ENCODE measurements at regions not wholly inside any gene's neighbourhood (a gene's known extent, or its start where the extent isn't known, plus 50 kb on each side); places are given as distances from the start of the nearest gene placed in this dataset.

GRCh38 chr2:71910277-71910676 is 237.4 kb downstream of the CYP26B1 start:
- no peak for DNase-seq

DNA sequence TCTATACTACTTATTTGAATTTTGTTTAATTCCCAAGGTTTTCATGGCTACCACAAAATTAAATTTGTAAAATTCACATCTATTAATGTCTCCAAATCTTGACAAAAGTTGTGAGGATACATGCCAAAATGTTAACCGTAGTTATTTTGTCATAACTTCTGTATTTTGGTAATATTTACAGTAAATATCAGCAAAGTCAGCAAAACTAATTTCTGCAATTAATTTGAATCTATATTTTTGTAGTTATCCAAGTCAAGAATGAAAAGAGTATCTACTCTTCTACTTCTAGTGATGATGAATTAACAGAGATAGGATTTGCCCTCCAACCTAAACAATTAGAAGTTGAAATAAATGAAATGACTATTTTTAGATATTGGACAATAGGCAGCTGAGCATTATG is 238.9 kb downstream of the CYP26B1 start:
- DNase-seq: no peak

- no peak for DNase-seq
These were observed 240.2 kb downstream of the CYP26B1 start for GRCh38 chr2:71907503-71907902.

DNA sequence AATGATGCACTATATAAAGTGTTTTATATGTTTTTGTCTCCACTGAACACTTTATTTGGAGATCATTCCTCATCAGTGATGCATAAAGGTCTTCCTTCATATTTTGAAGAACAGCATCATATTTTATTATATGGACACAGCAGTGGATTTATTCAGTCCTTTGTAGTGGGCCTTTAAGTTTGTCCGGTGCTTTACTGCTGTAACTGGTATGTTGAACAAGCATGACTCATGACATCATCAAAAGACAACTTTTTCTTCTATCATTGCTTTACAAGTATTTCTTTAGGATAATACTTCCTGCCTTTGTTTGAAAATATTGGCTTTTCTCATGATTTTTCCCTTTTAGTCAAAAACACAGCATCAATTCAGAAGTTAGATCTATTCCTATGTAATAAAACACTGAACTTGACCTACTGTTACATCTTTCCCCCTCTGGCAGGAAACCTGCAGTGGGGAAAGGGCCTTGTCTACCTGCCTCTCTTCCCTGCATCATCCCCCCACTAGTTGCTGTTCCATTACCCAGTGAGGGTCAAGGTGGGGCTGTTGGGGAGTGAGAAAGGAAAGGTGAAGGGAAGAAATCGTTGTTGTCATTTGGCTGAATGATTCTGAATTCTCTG is 241.2 kb downstream of the CYP26B1 start:
- no peak for DNase-seq

- DNase-seq: no peak
These were observed 242.5 kb downstream of the CYP26B1 start for GRCh38 chr2:71905205-71905604.

DNA sequence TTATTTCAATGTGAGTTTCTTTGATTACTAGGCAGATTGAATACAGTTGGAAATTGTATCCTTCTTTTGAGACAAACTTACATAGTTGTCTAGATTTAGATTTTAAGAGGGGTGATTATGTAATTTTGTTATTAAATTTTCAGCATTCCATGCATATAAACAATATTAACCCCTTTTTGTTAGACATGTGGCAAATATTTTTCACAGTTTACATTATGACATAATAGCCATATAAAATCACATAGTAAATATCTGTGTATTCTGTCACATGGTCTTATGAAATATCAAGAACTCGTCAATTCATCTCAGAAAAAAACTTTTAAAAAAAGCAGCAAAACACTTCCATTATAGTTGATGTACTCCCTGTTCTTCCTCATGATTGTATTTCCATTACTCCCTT is 243.8 kb downstream of the CYP26B1 start:
- no peak for DNase-seq

DNA sequence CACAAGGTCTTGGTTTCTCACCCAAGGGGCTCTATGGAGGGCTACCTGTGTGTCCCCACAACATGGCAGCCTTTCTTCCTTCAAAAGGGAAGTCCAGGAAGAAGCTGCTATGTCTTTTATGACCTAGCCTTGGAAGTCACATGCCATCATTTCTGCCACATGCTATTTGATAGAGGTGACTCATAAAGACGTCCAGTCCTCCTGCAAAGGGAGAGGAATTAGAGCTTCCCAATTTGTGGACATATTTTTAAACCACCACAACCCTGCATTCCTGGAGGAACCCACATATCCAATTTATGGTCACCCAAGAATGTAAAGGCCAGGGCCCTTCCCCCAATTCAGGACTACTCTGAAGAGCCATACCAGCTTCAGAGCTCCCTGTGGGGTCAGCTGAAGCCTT is 246.2 kb downstream of the CYP26B1 start:
- DNase-seq: no peak

- DNase-seq: no peak
These were observed 248.6 kb downstream of the CYP26B1 start for GRCh38 chr2:71898851-71899681.

GRCh38 chr2:71898375-71898774 is 249.3 kb downstream of the CYP26B1 start:
- DNase-seq: no peak

DNA sequence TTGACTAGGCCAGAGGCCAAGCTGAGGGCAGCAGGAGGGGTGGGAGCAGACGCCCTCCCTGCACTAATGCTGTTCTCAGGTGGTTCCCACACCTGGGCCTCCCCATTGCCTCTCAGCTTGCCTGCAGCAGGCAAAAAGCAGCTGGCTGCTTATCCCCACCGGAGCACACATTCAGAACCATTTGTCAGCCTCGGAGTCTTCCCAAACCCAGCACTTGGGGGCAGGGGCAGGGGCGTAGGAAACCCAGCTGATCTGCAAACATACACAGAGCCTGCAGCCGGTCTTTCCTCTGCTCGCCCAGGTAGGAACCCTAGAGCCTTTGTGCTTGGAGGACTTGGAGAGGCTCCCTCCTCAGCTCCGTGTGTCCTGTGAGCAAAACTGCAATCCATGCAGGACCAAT is 249.8 kb downstream of the CYP26B1 start:
- no peak for DNase-seq

DNA sequence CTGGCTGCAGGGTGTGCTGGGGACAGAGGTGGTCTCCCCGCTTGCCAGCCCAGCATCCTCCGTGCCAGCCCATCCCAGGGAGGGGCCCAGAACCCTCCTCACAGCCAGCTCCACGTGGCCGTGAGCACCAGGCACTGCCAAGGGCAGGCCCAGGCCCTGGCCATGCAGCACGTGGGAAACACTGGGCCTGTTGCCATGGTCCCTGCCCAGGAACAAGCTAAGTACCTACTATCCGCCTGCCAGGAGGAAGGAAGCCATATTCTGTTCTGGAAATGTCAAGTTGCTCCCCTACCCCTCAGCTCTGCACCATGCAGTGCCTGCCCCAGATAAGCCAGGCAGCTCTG is 250.6 kb downstream of the CYP26B1 start:
- DNase-seq: no peak

DNA sequence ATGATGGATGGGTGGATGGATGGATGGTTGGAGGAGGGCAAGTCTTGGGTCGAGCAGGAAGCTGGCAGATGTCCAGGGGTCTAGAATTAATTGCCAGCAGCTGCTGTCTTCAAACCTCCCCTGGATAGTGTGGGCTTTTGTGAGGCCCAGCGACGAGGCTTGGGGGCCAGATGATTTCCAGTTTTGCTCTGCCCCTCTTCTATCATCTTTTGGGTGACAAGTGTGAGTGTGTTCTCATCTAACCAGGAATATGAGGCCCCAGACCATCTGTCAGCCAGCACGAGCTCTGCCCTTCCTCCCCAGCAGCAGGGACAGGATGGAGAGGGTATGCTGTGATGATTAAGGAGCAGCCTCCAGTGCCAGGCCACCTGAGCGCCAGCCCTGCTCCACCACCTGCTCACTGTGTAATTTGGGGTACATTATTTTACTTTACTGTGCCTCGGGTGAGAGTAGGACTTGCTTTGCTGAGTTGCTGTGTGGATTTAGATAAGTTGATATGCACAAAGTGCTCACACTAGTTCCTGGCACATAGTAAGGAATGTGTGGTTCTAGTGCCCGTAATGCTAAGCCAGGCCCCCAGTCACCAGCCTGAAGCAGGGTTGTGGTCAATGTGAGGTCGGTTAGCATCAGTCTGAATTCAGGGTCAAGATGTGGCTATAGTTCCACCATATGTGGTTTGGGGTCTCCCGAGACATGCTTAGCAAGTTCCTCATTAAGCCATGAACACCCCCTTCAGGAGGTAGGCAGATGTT is 251.1 kb downstream of the CYP26B1 start:
- no peak for DNase-seq

DNA sequence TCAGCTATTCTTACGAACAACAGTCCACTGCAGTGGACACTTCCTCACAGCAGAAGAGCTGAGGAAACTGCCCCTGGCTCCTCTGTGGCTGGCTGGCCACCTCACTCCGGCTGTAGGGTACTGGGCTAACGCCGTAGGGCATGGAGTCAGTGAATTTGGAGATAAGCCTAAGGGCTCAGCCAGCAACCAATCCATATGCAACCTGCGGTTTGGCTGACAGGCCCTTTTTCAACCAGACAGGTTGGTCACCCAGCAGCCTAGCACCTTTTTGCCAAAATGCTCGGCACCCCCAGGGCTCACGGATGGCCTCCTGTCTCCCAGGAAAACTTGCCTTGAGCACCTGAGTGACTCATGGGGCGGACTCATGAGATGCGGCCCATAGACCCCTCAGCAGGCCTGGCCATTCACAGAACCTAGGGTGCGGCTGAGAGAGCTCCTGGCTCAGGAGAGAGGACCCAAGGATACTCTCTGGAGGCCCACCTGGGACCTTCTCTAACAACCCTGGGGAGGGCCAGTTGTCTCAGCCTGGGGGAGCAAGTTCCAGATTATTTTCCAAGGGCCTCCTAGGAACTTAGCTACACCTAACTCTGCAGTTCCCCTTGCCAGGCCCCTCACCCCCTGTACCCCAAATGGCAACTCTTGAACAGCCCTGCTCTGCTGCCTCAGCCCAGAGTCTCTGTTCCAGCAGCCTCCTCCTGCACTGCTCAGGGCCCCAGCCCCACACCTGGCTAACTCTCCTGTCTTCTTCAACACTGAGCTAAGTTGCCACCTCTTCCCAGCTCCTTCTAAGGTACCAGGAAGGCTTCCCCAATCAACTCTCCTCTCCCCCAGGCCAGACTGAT is 252.1 kb downstream of the CYP26B1 start:
- DNase-seq: no peak

- no peak for DNase-seq
These were observed 253.4 kb downstream of the CYP26B1 start for GRCh38 chr2:71894261-71894660.

DNA sequence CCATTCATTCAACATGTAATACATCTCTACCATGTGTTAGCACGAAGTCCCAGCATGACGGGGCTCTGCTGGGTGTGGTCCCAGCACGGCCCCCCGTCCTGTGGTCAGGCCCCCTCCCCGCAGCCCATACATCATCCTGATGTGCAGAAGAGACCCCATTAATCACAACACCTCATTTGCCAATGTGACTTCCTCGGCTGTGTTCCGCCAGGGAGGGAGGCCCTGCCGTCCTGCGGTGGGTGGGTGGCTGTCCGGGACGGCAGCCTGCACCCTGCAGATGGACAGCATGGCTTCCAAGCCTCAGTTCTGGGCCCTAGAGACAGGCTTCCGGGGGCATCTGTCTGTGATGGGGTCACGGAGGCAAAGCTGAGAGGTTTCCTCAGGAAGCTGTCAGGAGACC is 254.0 kb downstream of the CYP26B1 start:
- no peak for DNase-seq

GRCh38 chr2:71892896-71893295 is 254.8 kb downstream of the CYP26B1 start:
- DNase-seq: no peak

- DNase-seq: no peak
These were observed 255.3 kb downstream of the CYP26B1 start for GRCh38 chr2:71892423-71892730.

DNA sequence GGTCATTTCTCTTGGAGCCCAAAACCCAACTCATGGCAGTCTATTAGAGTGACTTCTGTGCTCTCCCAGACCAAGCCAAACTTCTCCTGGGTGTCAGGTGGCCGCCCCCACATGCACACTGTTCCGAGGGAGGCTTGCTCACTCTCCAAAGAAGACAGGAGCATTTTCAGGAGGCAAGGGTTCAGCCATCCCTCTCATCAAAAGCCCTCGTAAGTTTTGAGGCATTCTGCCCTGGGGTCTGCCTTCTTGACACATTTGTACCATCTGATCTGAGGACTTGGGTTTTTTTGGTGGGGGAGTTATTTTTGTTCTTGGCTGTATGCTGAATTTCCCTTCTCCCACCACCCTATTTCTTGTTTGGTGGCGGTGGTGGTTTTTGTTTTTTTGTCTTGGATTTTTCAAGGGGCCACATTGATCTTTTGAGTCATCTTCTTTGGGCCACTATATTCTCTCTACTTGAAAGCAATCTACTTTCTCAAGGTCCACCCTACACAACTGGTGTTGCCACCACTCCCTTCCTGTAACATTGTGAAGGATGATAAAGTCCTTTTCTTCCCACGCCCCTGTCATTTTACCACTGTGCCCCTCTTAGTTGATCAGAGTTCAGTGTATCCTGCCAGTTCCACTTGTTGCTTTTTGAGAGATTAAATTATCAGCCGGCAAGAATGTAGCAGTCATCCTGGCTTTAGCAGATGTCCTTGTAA is 255.8 kb downstream of the CYP26B1 start:
- DNase-seq: no peak

DNA sequence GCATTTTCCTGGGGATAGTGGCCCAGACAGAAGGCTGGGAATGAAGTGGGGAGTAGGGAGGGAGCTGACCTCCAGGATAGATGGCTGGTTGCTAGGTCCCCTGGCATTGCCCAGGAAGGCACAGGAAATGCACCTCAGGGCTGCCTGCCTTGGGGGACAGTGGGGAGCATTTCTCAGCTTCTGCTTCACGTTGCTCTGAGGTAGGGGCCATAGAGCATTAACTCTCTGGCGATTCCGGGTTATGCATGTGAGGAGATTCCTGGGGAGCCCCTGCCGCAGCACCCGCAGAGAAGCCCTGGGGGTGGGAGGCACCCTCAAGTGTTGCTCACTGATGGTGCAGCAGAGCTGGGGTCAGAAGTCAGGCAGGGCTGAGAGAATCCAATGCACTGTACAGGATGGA is 256.5 kb downstream of the CYP26B1 start:
- no peak for DNase-seq

GRCh38 chr2:71889759-71890684 is 257.6 kb downstream of the CYP26B1 start:
- no peak for DNase-seq

GRCh38 chr2:71888751-71889445 is 258.8 kb downstream of the CYP26B1 start:
- DNase-seq: no peak
